ENCODE measurements at regions not wholly inside any gene's neighbourhood (a gene's known extent, or its start where the extent isn't known, plus 50 kb on each side); places are given as distances from the start of the nearest gene placed in this dataset.

GRCh38 chr1:61515096-61515495 lies 209.8 kb downstream of the TM2D1 start:
- no peak for TF ChIP-seq EZH2 (IDR thresholded peaks at IDR 0.05)
- no peak for TF ChIP-seq POLR2AphosphoS5 (IDR thresholded peaks at IDR 0.05; ENCODE audit: borderline replicate concordance, low read depth, low read length)

Data from SK-N-MC (cell line).